ENCODE measurements at regions not wholly inside any gene's neighbourhood (a gene's known extent, or its start where the extent isn't known, plus 50 kb on each side); places are given as distances from the start of the nearest gene placed in this dataset.

GRCh38 chr2:237223201-237223861, 137.6 kb downstream of the COPS8 start:
- no peak for TF ChIP-seq CTCF (IDR thresholded peaks at IDR 0.05; ENCODE audit: unreplicated experiment in 3 of 3)
- Mint-ChIP-seq H3K4me1 (peaks cover 44% of the 10 kb centered on the region), H3K27ac (peak overlapping the region in 2 of 3 experiments; percentile 17 to 21), H3K27me3 (ENCODE audit: low read depth) (no peaks in the 10 kb centered on the region), H3K9me3 (peaks cover 5% of the 10 kb centered on the region), H3K4me3 (peak overlapping the region in 1 of 3 experiments; percentile 20), H3K36me3 (ENCODE audit: low read depth) (no peaks in the 10 kb centered on the region)

GRCh38 chr2:237227190-237227589, 141.5 kb downstream of the COPS8 start:
- Mint-ChIP-seq H3K4me3 (no peak overlapping the region), H3K4me1 (peaks cover 21% of the 10 kb centered on the region), H3K27me3 (ENCODE audit: low read depth) (peaks cover 3% of the 10 kb centered on the region), H3K36me3 (ENCODE audit: low read depth) (no peaks in the 10 kb centered on the region), H3K9me3 (peaks cover 8% of the 10 kb centered on the region), H3K27ac (no peak overlapping the region)
- no peak for TF ChIP-seq CTCF (IDR thresholded peaks at IDR 0.05; ENCODE audit: unreplicated experiment in 3 of 3)

- Mint-ChIP-seq H3K27ac (no peak overlapping the region), H3K36me3 (ENCODE audit: low read depth) (no peaks in the 10 kb centered on the region), H3K9me3 (peaks cover 8% of the 10 kb centered on the region), H3K4me3 (no peak overlapping the region), H3K4me1 (peaks cover 16% of the 10 kb centered on the region), H3K27me3 (ENCODE audit: low read depth) (peaks cover 3% of the 10 kb centered on the region)
- TF ChIP-seq CTCF (IDR thresholded peaks at IDR 0.05; ENCODE audit: unreplicated experiment in 3 of 3), result no peak
Observed at GRCh38 chr2:237227592-237228280, 142.0 kb downstream of the COPS8 start.

DNA sequence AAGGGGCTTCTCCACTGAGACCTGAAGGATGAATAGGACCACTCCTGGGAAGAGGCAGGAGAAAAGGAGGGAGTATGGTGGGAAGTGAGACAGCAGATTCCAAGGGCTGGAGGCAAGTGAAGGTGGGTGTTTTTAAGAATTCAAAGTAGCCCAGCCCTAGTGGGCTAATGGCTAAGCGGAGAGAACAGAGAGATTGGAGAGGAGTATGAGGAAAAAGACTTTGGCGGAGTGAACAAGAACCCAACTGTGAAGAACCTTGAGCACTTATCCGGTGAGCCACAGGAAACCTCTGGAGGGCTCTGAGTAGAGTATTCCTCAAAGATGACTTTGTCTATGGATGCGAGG, 142.6 kb downstream of the COPS8 start:
- no peak for TF ChIP-seq CTCF (IDR thresholded peaks at IDR 0.05; ENCODE audit: unreplicated experiment in 3 of 3)
- H3K27me3 Mint-ChIP-seq (ENCODE audit: low read depth), result peaks cover 3% of the 10 kb centered on the region
- H3K4me3 Mint-ChIP-seq, result no peak overlapping the region
- H3K4me1 Mint-ChIP-seq, result peaks cover 11% of the 10 kb centered on the region
- H3K27ac Mint-ChIP-seq, result no peak overlapping the region
- H3K36me3 Mint-ChIP-seq (ENCODE audit: low read depth), result no peaks in the 10 kb centered on the region
- H3K9me3 Mint-ChIP-seq, result peaks cover 8% of the 10 kb centered on the region

- H3K9me3 Mint-ChIP-seq, result peaks cover 8% of the 10 kb centered on the region
- H3K36me3 Mint-ChIP-seq (ENCODE audit: low read depth), result no peaks in the 10 kb centered on the region
- TF ChIP-seq CTCF (IDR thresholded peaks at IDR 0.05; ENCODE audit: unreplicated experiment in 3 of 3), result no peak
- no peak overlapping the region for H3K4me3 Mint-ChIP-seq
- H3K27me3 Mint-ChIP-seq (ENCODE audit: low read depth), result peaks cover 3% of the 10 kb centered on the region
- H3K4me1 Mint-ChIP-seq, result no peaks in the 10 kb centered on the region
- H3K27ac Mint-ChIP-seq, result no peak overlapping the region
Observed at GRCh38 chr2:237229905-237230304, 144.2 kb downstream of the COPS8 start.

GRCh38 chr2:237230355-237230754, 144.7 kb downstream of the COPS8 start:
- Mint-ChIP-seq H3K27me3 (ENCODE audit: low read depth) (peaks cover 3% of the 10 kb centered on the region), H3K4me1 (peaks cover 2% of the 10 kb centered on the region), H3K36me3 (ENCODE audit: low read depth) (no peaks in the 10 kb centered on the region), H3K9me3 (peaks cover 8% of the 10 kb centered on the region), H3K4me3 (no peak overlapping the region), H3K27ac (no peak overlapping the region)
- TF ChIP-seq CTCF (IDR thresholded peaks at IDR 0.05; ENCODE audit: unreplicated experiment in 3 of 3), result no peak

All from nephron (organoid).